RWPE2 (cell line): ENCODE measurements at regions not wholly inside any gene's neighbourhood (a gene's known extent, or its start where the extent isn't known, plus 50 kb on each side); places are given as distances from the start of the nearest gene placed in this dataset.

Experiments
- ATAC-seq: fragments of 200-7000 bp; cut with Tn5 transposase; 3 replicates; pipeline ENCODE4 v1.9.1; 2021; ENCODE audit warnings: low read depth
- DNase-seq: peaks from one replicate; pipeline ENCODE4 v3.0.0-alpha.2; 2020; ENCODE audit warnings: low spot score
- H3K27ac ChIP-seq: fragments of 450-650 bp; 2 replicates; pipeline ENCODE4 v1.5.1; 2017; ENCODE audit warnings: mild to moderate bottlenecking; ENCODE audit not compliant: poor library complexity, severe bottlenecking
- H3K27me3 ChIP-seq: fragments of 250-450 bp; sonication (Bioruptor Pico); 2 replicates; pipeline ENCODE4 v1.5.1; 2021; ENCODE audit warnings: mild to moderate bottlenecking, moderate library complexity; ENCODE audit not compliant: insufficient read depth, poor library complexity, severe bottlenecking
- H3K36me3 ChIP-seq: fragments of 250-450 bp; sonication (Bioruptor Pico); 2 replicates; pipeline ENCODE4 v1.5.1; 2020; ENCODE audit warnings: low read depth, mild to moderate bottlenecking, moderate library complexity
- H3K4me1 ChIP-seq: fragments of 250-450 bp; sonication (Bioruptor Pico); 2 replicates; pipeline ENCODE4 v1.5.1; 2021; ENCODE audit warnings: mild to moderate bottlenecking, moderate library complexity; ENCODE audit not compliant: insufficient read depth, poor library complexity, severe bottlenecking
- H3K4me3 ChIP-seq: fragments of 250-450 bp; sonication (Bioruptor Pico); 2 replicates; pipeline ENCODE4 v1.5.1; 2021; ENCODE audit warnings: mild to moderate bottlenecking, moderate library complexity; ENCODE audit not compliant: severe bottlenecking
- H3K9me3 ChIP-seq: fragments of 250-450 bp; sonication (Bioruptor Pico); 2 replicates; pipeline ENCODE4 v1.5.1; 2021; ENCODE audit warnings: mild to moderate bottlenecking, moderate library complexity; ENCODE audit not compliant: severe bottlenecking
- CTCF ChIP-seq: fragments of 450-650 bp; IDR thresholded peaks from one replicate; pipeline ENCODE4 v1.5.1; 2017; ENCODE audit warnings: mild to moderate bottlenecking, moderate library complexity; ENCODE audit not compliant: poor library complexity, severe bottlenecking

- ATAC-seq = no peak
- no peaks in the 10 kb centered on the region for H3K27me3 ChIP-seq
These were observed 172.2 kb upstream of the POU1F1 start for GRCh38 chr3:87448558-87448957.

GRCh38 chr3:87446849-87447387 lies 170.5 kb upstream of the POU1F1 start:
- Histone ChIP-seq H3K4me3 (no peak overlapping the region), H3K4me1 (no peaks in the 10 kb centered on the region), H3K27me3 (no peaks in the 10 kb centered on the region), H3K27ac (no peak overlapping the region), H3K9me3 (no peaks in the 10 kb centered on the region), H3K36me3 (no peaks in the 10 kb centered on the region)
- DNase-seq = no peak
- TF ChIP-seq CTCF = no peak
- no peak for ATAC-seq

More at GRCh38 chr3:87448558-87448957, 172.2 kb upstream of the POU1F1 start:
- Histone ChIP-seq H3K4me3 (no peak overlapping the region), H3K27ac (no peak overlapping the region), H3K36me3 (no peaks in the 10 kb centered on the region), H3K9me3 (no peaks in the 10 kb centered on the region), H3K4me1 (no peaks in the 10 kb centered on the region)
- TF ChIP-seq CTCF = no peak
- no peak for DNase-seq

- TF ChIP-seq CTCF = no peak
- no peak overlapping the region for H3K27ac ChIP-seq
- H3K4me1 ChIP-seq = peaks cover 4% of the 10 kb centered on the region
These were observed 166.1 kb upstream of the POU1F1 start for GRCh38 chr3:87442470-87442869.

GRCh38 chr3:87437765-87438164 lies 161.4 kb upstream of the POU1F1 start:
- Histone ChIP-seq H3K36me3 (no peaks in the 10 kb centered on the region), H3K27me3 (no peaks in the 10 kb centered on the region), H3K9me3 (no peaks in the 10 kb centered on the region), H3K27ac (peak overlapping the region; percentile 63), H3K4me3 (no peak overlapping the region), H3K4me1 (peaks cover 22% of the 10 kb centered on the region)
- no peak for TF ChIP-seq CTCF
- ATAC-seq = peak; percentile 72
- no peak for DNase-seq

More at GRCh38 chr3:87442470-87442869, 166.1 kb upstream of the POU1F1 start:
- ATAC-seq = no peak
- Histone ChIP-seq H3K9me3 (no peaks in the 10 kb centered on the region), H3K27me3 (no peaks in the 10 kb centered on the region), H3K36me3 (no peaks in the 10 kb centered on the region), H3K4me3 (no peak overlapping the region)
- DNase-seq = no peak

- TF ChIP-seq CTCF = no peak
- no peaks in the 10 kb centered on the region for H3K36me3 ChIP-seq
- H3K9me3 ChIP-seq = no peaks in the 10 kb centered on the region
- ATAC-seq = peak; percentile 72
- peaks cover 22% of the 10 kb centered on the region for H3K4me1 ChIP-seq
- H3K27me3 ChIP-seq = no peaks in the 10 kb centered on the region
- no peak for DNase-seq
- no peak overlapping the region for H3K4me3 ChIP-seq
- peak overlapping the region; percentile 63 for H3K27ac ChIP-seq
These were observed 160.6 kb upstream of the POU1F1 start for GRCh38 chr3:87436781-87437543.
